ENCODE measurements at regions not wholly inside any gene's neighbourhood (a gene's known extent, or its start where the extent isn't known, plus 50 kb on each side); places are given as distances from the start of the nearest gene placed in this dataset.
A peak's percentile ranks its signal among the peaks of the same experiment; 100 is the strongest.
"Not testable (repeated sequence)": the region's sequence is repeated elsewhere in the genome, so short reads cannot be mapped to it uniquely, and the experiment has no call there.

GRCh38 chr13:76668141-76668540 lies 218.1 kb downstream of the KCTD12 start:
- no peak for DNase-seq (ENCODE audit: low read depth in 2 of 3, low spot score in 2 of 3)

- peak in 2 of 3 donors; percentile 54 to 87 for DNase-seq (ENCODE audit: low read depth in 2 of 3, low spot score in 2 of 3)
These were observed 218.7 kb downstream of the KCTD12 start for GRCh38 chr13:76667551-76667950.

GRCh38 chr13:76663592-76664335 lies 222.4 kb downstream of the KCTD12 start:
- no peak for DNase-seq (ENCODE audit: low read depth in 2 of 3, low spot score in 2 of 3)

GRCh38 chr13:76659074-76659473 lies 227.1 kb downstream of the KCTD12 start:
- not testable (repeated sequence) for DNase-seq (ENCODE audit: low read depth in 2 of 3, low spot score in 2 of 3)

GRCh38 chr13:76656500-76656899 lies 229.7 kb downstream of the KCTD12 start:
- DNase-seq (ENCODE audit: low read depth in 2 of 3, low spot score in 2 of 3): peak in 1 of 3 donors; percentile 13

GRCh38 chr13:76656056-76656455 lies 230.1 kb downstream of the KCTD12 start:
- DNase-seq (ENCODE audit: low read depth in 2 of 3, low spot score in 2 of 3): no peak

GRCh38 chr13:76654263-76654662 lies 231.9 kb downstream of the KCTD12 start:
- DNase-seq (ENCODE audit: low read depth in 2 of 3, low spot score in 2 of 3): no peak

- DNase-seq (ENCODE audit: low read depth in 2 of 3, low spot score in 2 of 3): no peak
These were observed 234.9 kb downstream of the KCTD12 start for GRCh38 chr13:76651286-76651685.

- DNase-seq (ENCODE audit: low read depth in 2 of 3, low spot score in 2 of 3): no peak
These were observed 238.7 kb downstream of the KCTD12 start for GRCh38 chr13:76647550-76647949.

GRCh38 chr13:76646946-76647345 lies 239.3 kb downstream of the KCTD12 start:
- no peak for DNase-seq (ENCODE audit: low read depth in 2 of 3, low spot score in 2 of 3)

GRCh38 chr13:76645632-76646031 lies 240.6 kb downstream of the KCTD12 start:
- DNase-seq (ENCODE audit: low read depth in 2 of 3, low spot score in 2 of 3): no peak

GRCh38 chr13:76644906-76645305 lies 241.3 kb downstream of the KCTD12 start:
- DNase-seq (ENCODE audit: low read depth in 2 of 3, low spot score in 2 of 3): no peak

- DNase-seq (ENCODE audit: low read depth in 2 of 3, low spot score in 2 of 3): no peak
These were observed 242.6 kb downstream of the KCTD12 start for GRCh38 chr13:76643596-76643995.

GRCh38 chr13:76641056-76641455 lies 245.1 kb downstream of the KCTD12 start:
- DNase-seq (ENCODE audit: low read depth in 2 of 3, low spot score in 2 of 3): no peak

GRCh38 chr13:76638882-76639281 lies 247.3 kb downstream of the KCTD12 start:
- DNase-seq (ENCODE audit: low read depth in 2 of 3, low spot score in 2 of 3): no peak

- DNase-seq (ENCODE audit: low read depth in 2 of 3, low spot score in 2 of 3): no peak
These were observed 248.0 kb downstream of the KCTD12 start for GRCh38 chr13:76638181-76638580.

- DNase-seq (ENCODE audit: low read depth in 2 of 3, low spot score in 2 of 3): no peak
These were observed 248.5 kb downstream of the KCTD12 start for GRCh38 chr13:76637641-76638141.

- no peak for DNase-seq (ENCODE audit: low read depth in 2 of 3, low spot score in 2 of 3)
These were observed 249.4 kb downstream of the KCTD12 start for GRCh38 chr13:76636829-76637228.

- no peak for DNase-seq (ENCODE audit: low read depth in 2 of 3, low spot score in 2 of 3)
These were observed 250.7 kb downstream of the KCTD12 start for GRCh38 chr13:76635232-76636230.

GRCh38 chr13:76634431-76635191 lies 251.6 kb downstream of the KCTD12 start:
- no peak for DNase-seq (ENCODE audit: low read depth in 2 of 3, low spot score in 2 of 3)

Data from hematopoietic multipotent progenitor cell (in vitro differentiated cells).